ES-I3 (cell line): ENCODE measurements at regions not wholly inside any gene's neighbourhood (a gene's known extent, or its start where the extent isn't known, plus 50 kb on each side); places are given as distances from the start of the nearest gene placed in this dataset.

Experiments
- H3K36me3 ChIP-seq: 2 replicates; pipeline ENCODE4 v1.6.1; 2013; ENCODE audit warnings: mild to moderate bottlenecking, low read length, control low read depth, moderate library complexity; ENCODE audit not compliant: insufficient read depth
- H3K4me1 ChIP-seq: 2 replicates; pipeline ENCODE4 v1.6.1; 2013; ENCODE audit warnings: mild to moderate bottlenecking, control low read depth, low read length; ENCODE audit not compliant: insufficient read depth
- H3K9ac ChIP-seq: 2 replicates; pipeline ENCODE4 v1.6.1; 2013; ENCODE audit warnings: low read depth, mild to moderate bottlenecking, low read length, moderate library complexity
- H3K9me3 ChIP-seq: 2 replicates; pipeline ENCODE4 v1.6.1; 2013; ENCODE audit warnings: mild to moderate bottlenecking, low read length, moderate library complexity; ENCODE audit not compliant: control insufficient read depth, insufficient read depth

GRCh38 chr18:10119991-10120390 lies 206.2 kb downstream of the VAPA start:
- Histone ChIP-seq H3K4me1 (peaks cover 9% of the 10 kb centered on the region; the same call in 1 of the 2 replicates), H3K9ac (no peak overlapping the region)

GRCh38 chr18:10120622-10121021 lies 206.8 kb downstream of the VAPA start:
- Histone ChIP-seq H3K4me1 (peaks cover 9% of the 10 kb centered on the region; the same call in 1 of the 2 replicates), H3K9me3 (no peaks in the 10 kb centered on the region)

More at GRCh38 chr18:10119991-10120390, 206.2 kb downstream of the VAPA start:
- H3K36me3 ChIP-seq = no peaks in the 10 kb centered on the region
- H3K9me3 ChIP-seq = no peaks in the 10 kb centered on the region

GRCh38 chr18:10121028-10121427 lies 207.2 kb downstream of the VAPA start:
- Histone ChIP-seq H3K9ac (no peak overlapping the region), H3K36me3 (no peaks in the 10 kb centered on the region), H3K9me3 (no peaks in the 10 kb centered on the region), H3K4me1 (peaks cover 9% of the 10 kb centered on the region; the same call in 1 of the 2 replicates)

More at GRCh38 chr18:10120622-10121021, 206.8 kb downstream of the VAPA start:
- H3K9ac ChIP-seq = no peak overlapping the region
- H3K36me3 ChIP-seq = no peaks in the 10 kb centered on the region

- Histone ChIP-seq H3K36me3 (no peaks in the 10 kb centered on the region), H3K9me3 (no peaks in the 10 kb centered on the region), H3K9ac (no peak overlapping the region), H3K4me1 (peaks cover 6% of the 10 kb centered on the region; the same call in 1 of the 2 replicates)
Observed at GRCh38 chr18:10121786-10122515, 208.1 kb downstream of the VAPA start.

- Histone ChIP-seq H3K4me1 (peaks cover 6% of the 10 kb centered on the region; the same call in 1 of the 2 replicates), H3K9ac (no peak overlapping the region), H3K9me3 (no peaks in the 10 kb centered on the region), H3K36me3 (no peaks in the 10 kb centered on the region)
Observed at GRCh38 chr18:10122988-10123950, 209.5 kb downstream of the VAPA start.

GRCh38 chr18:10124071-10124470 lies 210.3 kb downstream of the VAPA start:
- Histone ChIP-seq H3K4me1 (peaks cover 6% of the 10 kb centered on the region; the same call in 1 of the 2 replicates), H3K9ac (no peak overlapping the region), H3K36me3 (no peaks in the 10 kb centered on the region), H3K9me3 (no peaks in the 10 kb centered on the region)

GRCh38 chr18:10124557-10124956 lies 210.7 kb downstream of the VAPA start:
- no peaks in the 10 kb centered on the region for H3K36me3 ChIP-seq
- peaks cover 6% of the 10 kb centered on the region; the same call in 1 of the 2 replicates for H3K4me1 ChIP-seq
- no peak overlapping the region for H3K9ac ChIP-seq
- no peaks in the 10 kb centered on the region for H3K9me3 ChIP-seq

- H3K9ac ChIP-seq = no peak overlapping the region
- no peaks in the 10 kb centered on the region for H3K36me3 ChIP-seq
- no peaks in the 10 kb centered on the region for H3K9me3 ChIP-seq
- peaks cover 6% of the 10 kb centered on the region; the same call in 1 of the 2 replicates for H3K4me1 ChIP-seq
Observed at GRCh38 chr18:10124967-10125366, 211.2 kb downstream of the VAPA start.

GRCh38 chr18:10127729-10128128 lies 213.9 kb downstream of the VAPA start:
- H3K9ac ChIP-seq = no peak overlapping the region
- H3K9me3 ChIP-seq = no peaks in the 10 kb centered on the region
- peaks cover 12% of the 10 kb centered on the region for H3K4me1 ChIP-seq
- no peaks in the 10 kb centered on the region for H3K36me3 ChIP-seq

GRCh38 chr18:10128921-10129501 lies 215.2 kb downstream of the VAPA start:
- H3K36me3 ChIP-seq = no peaks in the 10 kb centered on the region
- H3K9ac ChIP-seq = no peak overlapping the region
- peaks cover 14% of the 10 kb centered on the region for H3K4me1 ChIP-seq
- H3K9me3 ChIP-seq = no peaks in the 10 kb centered on the region

- Histone ChIP-seq H3K9me3 (no peaks in the 10 kb centered on the region), H3K9ac (no peak overlapping the region), H3K36me3 (no peaks in the 10 kb centered on the region), H3K4me1 (peaks cover 14% of the 10 kb centered on the region)
Observed at GRCh38 chr18:10130606-10131005, 216.8 kb downstream of the VAPA start.

GRCh38 chr18:10131081-10131459 lies 217.3 kb downstream of the VAPA start:
- no peaks in the 10 kb centered on the region for H3K9me3 ChIP-seq
- peaks cover 14% of the 10 kb centered on the region for H3K4me1 ChIP-seq
- H3K36me3 ChIP-seq = no peaks in the 10 kb centered on the region
- H3K9ac ChIP-seq = peak overlapping the region; percentile 67; the same call in 1 of the 2 replicates

GRCh38 chr18:10131460-10132395 lies 217.9 kb downstream of the VAPA start:
- Histone ChIP-seq H3K9me3 (no peaks in the 10 kb centered on the region), H3K36me3 (no peaks in the 10 kb centered on the region), H3K9ac (peak overlapping the region; percentile 67), H3K4me1 (peaks cover 14% of the 10 kb centered on the region)
